HepG2 (cell line): ENCODE measurements at regions not wholly inside any gene's neighbourhood (a gene's known extent, or its start where the extent isn't known, plus 50 kb on each side); places are given as distances from the start of the nearest gene placed in this dataset.
A peak's percentile ranks its signal among the peaks of the same experiment; 100 is the strongest.

Source experiments
- ATAC-seq: fragments of 200-7000 bp; cut with Tn5 transposase; 3 replicates; pipeline ENCODE4 v1.9.1; 2020; ENCODE audit warnings: mild to moderate bottlenecking, moderate library complexity
- BruUV-seq: library from RNA; stranded (reverse); fragments of 400-500 nt; replicated peaks from 2 replicates; lab custom pipeline; 2021; lab: Mats Ljungman, UMichigan
- CTCF ChIA-PET: fragments of 300-600 bp; formaldehyde crosslinking; extraction: SDS; loops from one replicate; lab custom pipeline; 2021; ENCODE audit warnings: low total read pairs, inconsistent platforms, low intra/inter-chr PET ratio; lab: Yijun Ruan, JAX
- POLR2A ChIA-PET: fragments of 350-600 bp; sonication (Branson Sonifier 250); formaldehyde crosslinking; loops from one replicate; lab custom pipeline; 2020; ENCODE audit warnings: antibody characterized with exemption, inconsistent platforms; lab: Yijun Ruan, JAX
- DNase-seq: peaks from one replicate; pipeline ENCODE4 v3.0.0-alpha.2; 2015; ENCODE audit warnings: low spot score
- FAIRE-seq: peaks from 3 replicates; lab custom pipeline; 2011; peaks lifted over from hg19 to GRCh38; lab: Jason Lieb, UNC
- H2AFZ ChIP-seq: one replicate; pipeline ENCODE4 v1.6.1; 2011; ENCODE audit warnings: low read length, inconsistent platforms
- H3K27ac ChIP-seq: fragments of 300-600 bp; 3 replicates; pipeline ENCODE4 v1.8.0; 2011; ENCODE audit warnings: mixed run types, mild to moderate bottlenecking, mixed read lengths, low read length, inconsistent platforms; ENCODE audit not compliant: insufficient read depth; ENCODE audit errors: extremely low read length
- H3K27me3 ChIP-seq, 2 experiments: fragments of 200-600 bp in 1 of 2; 2 replicates in 1 of 2; 3 replicates in 1 of 2; pipeline versions ENCODE4 v1.6.0 to v1.8.0; 2011; ENCODE audit warnings: low read length in 2 of 2, mild to moderate bottlenecking in 2 of 2, moderate library complexity in 2 of 2, inconsistent platforms in 1 of 2; ENCODE audit not compliant: insufficient read depth in 2 of 2, control insufficient read depth in 1 of 2
- H3K36me3 ChIP-seq, 2 experiments: fragments of 200-600 bp in 1 of 2; replicated peaks in 1 of 2; 2 replicates in 1 of 2; 3 replicates in 1 of 2; pipeline versions ENCODE4 v1.5.1 to v1.8.0; 2011; ENCODE audit warnings: low read length in 2 of 2, inconsistent platforms in 1 of 2; ENCODE audit not compliant: insufficient read depth in 2 of 2, control insufficient read depth in 1 of 2
- H3K4me1 ChIP-seq: 2 replicates; pipeline ENCODE4 v1.5.1; 2012; ENCODE audit warnings: low read length, inconsistent platforms; ENCODE audit not compliant: insufficient read depth
- H3K4me2 ChIP-seq: 2 replicates; pipeline ENCODE4 v1.6.0; 2011; ENCODE audit warnings: low read depth, low read length, inconsistent platforms
- H3K4me3 ChIP-seq, 3 experiments: fragments of 200-600 bp in 1 of 3; sonication (generic), shearing (Covaris generic) in 1 of 3; replicated peaks in 1 of 3; 2 replicates each; pipeline ENCODE4 v1.5.1; 2011 to 2016; ENCODE audit warnings: low read length in 3 of 3, inconsistent platforms in 2 of 3, low read depth in 2 of 3, mild to moderate bottlenecking in 2 of 3, control low read depth in 1 of 3, mixed read lengths in 1 of 3; ENCODE audit not compliant: insufficient read depth in 1 of 3
- H3K79me2 ChIP-seq: one replicate; pipeline ENCODE4 v1.6.1; 2011; ENCODE audit warnings: low read length, inconsistent platforms; ENCODE audit not compliant: insufficient read depth
- H3K9ac ChIP-seq: 2 replicates; pipeline ENCODE4 v1.6.0; 2011; ENCODE audit warnings: mild to moderate bottlenecking, low read depth, low read length, inconsistent platforms; ENCODE audit not compliant: insufficient read depth
- H3K9me3 ChIP-seq: 2 replicates; pipeline ENCODE4 v1.5.1; 2012; ENCODE audit warnings: mild to moderate bottlenecking, low read length
- H4K20me1 ChIP-seq: 2 replicates; pipeline ENCODE4 v1.6.0; 2011; ENCODE audit warnings: inconsistent platforms, mild to moderate bottlenecking, low read length, moderate library complexity; ENCODE audit not compliant: insufficient read depth
- CEBPB ChIP-seq: IDR thresholded peaks from 2 replicates; pipeline ENCODE4 v1.6.1; 2011; ENCODE audit warnings: low read depth, low read length, improper control_type of control experiment, borderline replicate concordance
- GATAD1 ChIP-seq: IDR thresholded peaks from 2 replicates; pipeline ENCODE4 v1.6.1; 2016; ENCODE audit warnings: missing genetic modification reagents, missing compliant biosample characterization
- HOXA3 ChIP-seq: sonication (generic); formaldehyde crosslinking; IDR thresholded peaks from 2 replicates; pipeline ENCODE4 v1.5.0; 2020; ENCODE audit warnings: missing genetic modification reagents
- NCOR1 ChIP-seq: fragments of 200-600 bp; sonication (generic); IDR thresholded peaks from 2 replicates; pipeline ENCODE4 v1.7.0; 2017; ENCODE audit warnings: antibody characterized with exemption, low read length, borderline replicate concordance
- ZNF253 ChIP-seq: sonication (generic); formaldehyde crosslinking; IDR thresholded peaks from 2 replicates; pipeline ENCODE4 v1.8.0; 2022; ENCODE audit warnings: mild to moderate bottlenecking, missing genetic modification reagents, borderline replicate concordance
- ZNF432 ChIP-seq: sonication (generic); formaldehyde crosslinking; IDR thresholded peaks from 2 replicates; pipeline ENCODE4 v1.5.0; 2020; ENCODE audit warnings: missing genetic modification reagents, mild to moderate bottlenecking, borderline replicate concordance
- ZNF678 ChIP-seq: sonication (generic); formaldehyde crosslinking; IDR thresholded peaks from 2 replicates; pipeline ENCODE4 v1.4.0; 2020; ENCODE audit warnings: mild to moderate bottlenecking, missing genetic modification reagents
- ZNF781 ChIP-seq: sonication (generic); formaldehyde crosslinking; IDR thresholded peaks from 2 replicates; pipeline ENCODE4 v1.5.1; 2020; ENCODE audit warnings: borderline replicate concordance, mild to moderate bottlenecking, missing genetic modification reagents; ENCODE audit errors: not compliant biosample characterization
- WGBS: methylation state at CpG from one replicate; pipeline ENCODE4 v1.1.6; 2017; ENCODE audit warnings: low lambda C conversion rate; 5-methylcytosine and 5-hydroxymethylcytosine counted together
- in situ Hi-C: cut with HindIII; loops from 2 replicates; pipeline ENCODE4 v1.10.0; 2017; ENCODE audit warnings: low pct_unique_long_range_greater_than_20kb; ENCODE audit not compliant: extremely low pct_ligation_motif_present
- intact Hi-C: fragments of 100-400 bp; cut with micrococcal nuclease; formaldehyde crosslinking; loops from one replicate; pipeline ENCODE4 v1.10.0; 2022; ENCODE audit not compliant: unreplicated experiment
- TF ChIP-seq, protein P1 (sequence below): sonication (generic); formaldehyde crosslinking; IDR thresholded peaks from 2 replicates; pipeline ENCODE4 v1.4.0; 2020; ENCODE audit warnings: mild to moderate bottlenecking, missing genetic modification reagents

GRCh38 chr7:24469118-24469517, 104.1 kb upstream of the PALS2 start:
- no peaks in the 10 kb centered on the region for H3K9me3 ChIP-seq
- no peaks in the 10 kb centered on the region for H3K79me2 ChIP-seq
- H3K4me3 ChIP-seq: no peak overlapping the region
- FAIRE-seq: no peak
- no peak overlapping the region for H3K9ac ChIP-seq
- ATAC-seq: no peak
- H2AFZ ChIP-seq: no peak overlapping the region
- no TSS peak for BruUV-seq
- peaks cover 37% of the 10 kb centered on the region for H3K4me1 ChIP-seq
- H3K36me3 ChIP-seq: no peaks in the 10 kb centered on the region
- CTCF ChIA-PET: no interaction called here
- in situ Hi-C loops (no loop called here), intact Hi-C loops (loop anchor here (10.0 kb wide), 1 partner anchor 196 kb away; no protein-coding TSS in a partner anchor)
- H3K4me2 ChIP-seq: no peak overlapping the region
- no peaks in the 10 kb centered on the region for H3K27me3 ChIP-seq
- TF ChIP-seq GATAD1: no peak
- TF ChIP-seq CEBPB: peak; percentile 79
- H3K27ac ChIP-seq: no peak overlapping the region
- H4K20me1 ChIP-seq: no peaks in the 10 kb centered on the region
- 67% methylated on average over 2 of the region's 2 CpGs for WGBS
- no peak for DNase-seq
- POLR2A ChIA-PET: no interaction called here

DNA sequence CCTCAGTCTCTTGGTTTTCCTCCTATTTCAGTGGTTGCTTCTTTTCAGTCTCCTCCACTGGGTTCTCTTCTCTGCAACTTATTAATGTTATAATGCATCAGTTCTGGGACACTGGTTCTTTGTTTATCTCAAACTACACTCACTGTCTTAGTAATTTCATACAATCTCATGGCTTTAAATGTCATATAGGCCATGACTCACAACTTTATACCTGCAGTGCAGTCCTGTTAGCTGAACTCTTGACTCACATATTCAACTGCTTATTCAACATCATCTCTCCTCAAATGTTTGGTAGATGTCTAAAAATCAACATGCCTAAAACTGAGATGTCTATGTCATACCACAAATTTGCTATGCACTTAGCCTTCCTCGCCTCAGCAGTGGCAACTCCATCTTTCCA, 101.2 kb upstream of the PALS2 start:
- no peak overlapping the region for H3K4me2 ChIP-seq
- 17% methylated on average over 1 of the region's 1 CpG for WGBS
- DNase-seq: no peak
- ChIA-PET POLR2A (no interaction called here), CTCF (no interaction called here)
- H3K9me3 ChIP-seq: no peaks in the 10 kb centered on the region
- FAIRE-seq: no peak
- peaks cover 49% of the 10 kb centered on the region for H3K4me1 ChIP-seq
- H3K79me2 ChIP-seq: no peaks in the 10 kb centered on the region
- BruUV-seq: no TSS peak
- ATAC-seq: no peak
- TF ChIP-seq, protein P1, sequence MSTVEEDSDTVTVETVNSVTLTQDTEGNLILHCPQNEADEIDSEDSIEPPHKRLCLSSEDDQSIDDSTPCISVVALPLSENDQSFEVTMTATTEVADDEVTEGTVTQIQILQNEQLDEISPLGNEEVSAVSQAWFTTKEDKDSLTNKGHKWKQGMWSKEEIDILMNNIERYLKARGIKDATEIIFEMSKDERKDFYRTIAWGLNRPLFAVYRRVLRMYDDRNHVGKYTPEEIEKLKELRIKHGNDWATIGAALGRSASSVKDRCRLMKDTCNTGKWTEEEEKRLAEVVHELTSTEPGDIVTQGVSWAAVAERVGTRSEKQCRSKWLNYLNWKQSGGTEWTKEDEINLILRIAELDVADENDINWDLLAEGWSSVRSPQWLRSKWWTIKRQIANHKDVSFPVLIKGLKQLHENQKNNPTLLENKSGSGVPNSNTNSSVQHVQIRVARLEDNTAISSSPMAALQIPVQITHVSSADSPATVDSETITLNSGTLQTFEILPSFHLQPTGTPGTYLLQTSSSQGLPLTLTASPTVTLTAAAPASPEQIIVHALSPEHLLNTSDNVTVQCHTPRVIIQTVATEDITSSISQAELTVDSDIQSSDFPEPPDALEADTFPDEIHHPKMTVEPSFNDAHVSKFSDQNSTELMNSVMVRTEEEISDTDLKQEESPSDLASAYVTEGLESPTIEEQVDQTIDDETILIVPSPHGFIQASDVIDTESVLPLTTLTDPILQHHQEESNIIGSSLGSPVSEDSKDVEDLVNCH (CRISPR knock-in tag): no peak
- TF ChIP-seq ZNF432: no peak
- no peak for TF ChIP-seq HOXA3 (CRISPR knock-in tag)
- TF ChIP-seq ZNF253 (CRISPR knock-in tag): no peak
- no peak for TF ChIP-seq ZNF781 (CRISPR knock-in tag)
- no peak for TF ChIP-seq NCOR1
- TF ChIP-seq ZNF678 (CRISPR knock-in tag): no peak
- H2AFZ ChIP-seq: no peak overlapping the region
- no peak overlapping the region for H3K9ac ChIP-seq
- H3K4me3 ChIP-seq: no peak overlapping the region
- no peaks in the 10 kb centered on the region for H3K27me3 ChIP-seq
- in situ Hi-C loops: no loop called here
- H3K27ac ChIP-seq: no peak overlapping the region
- no peaks in the 10 kb centered on the region for H4K20me1 ChIP-seq
- intact Hi-C loops: no loop called here
- no peaks in the 10 kb centered on the region for H3K36me3 ChIP-seq
